ENCODE measurements at regions not wholly inside any gene's neighbourhood (a gene's known extent, or its start where the extent isn't known, plus 50 kb on each side); places are given as distances from the start of the nearest gene placed in this dataset.

GRCh38 chr4:111631215-111631999, 513.8 kb upstream of the FAM241A start:
- no peak for DNase-seq

GRCh38 chr4:111632641-111633151, 512.6 kb upstream of the FAM241A start:
- no peak for DNase-seq

DNA sequence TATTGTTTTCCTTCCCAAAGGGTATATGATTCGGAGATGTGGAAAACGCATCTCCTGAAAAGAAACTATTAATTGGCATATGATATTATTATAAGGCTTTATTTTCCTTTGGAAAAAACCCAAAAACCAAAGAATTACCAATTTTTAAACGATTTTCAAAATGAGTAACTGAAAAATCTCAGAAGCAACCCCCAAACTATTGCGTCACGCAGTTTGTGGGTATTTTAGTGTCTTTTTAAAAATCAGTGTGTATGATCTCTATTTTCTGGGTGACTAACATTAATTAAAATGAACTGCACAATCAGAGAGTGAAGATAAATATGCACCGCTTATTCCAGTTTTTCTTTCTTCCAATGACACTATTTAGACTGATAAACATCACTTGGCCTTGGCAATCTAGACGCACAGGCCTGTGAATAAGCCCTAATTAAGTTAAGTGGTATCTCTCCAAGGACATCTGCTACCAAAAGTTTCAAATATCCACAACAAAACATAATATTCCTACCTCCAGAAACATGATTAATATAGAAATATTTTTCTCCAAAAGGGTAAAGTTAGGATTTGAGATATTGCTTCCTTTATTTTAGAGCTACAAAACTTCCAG, 511.5 kb upstream of the FAM241A start:
- no peak for DNase-seq

- no peak for DNase-seq
These were observed 509.6 kb upstream of the FAM241A start for GRCh38 chr4:111635646-111636045.

GRCh38 chr4:111636961-111637585, 508.2 kb upstream of the FAM241A start:
- no peak for DNase-seq

DNA sequence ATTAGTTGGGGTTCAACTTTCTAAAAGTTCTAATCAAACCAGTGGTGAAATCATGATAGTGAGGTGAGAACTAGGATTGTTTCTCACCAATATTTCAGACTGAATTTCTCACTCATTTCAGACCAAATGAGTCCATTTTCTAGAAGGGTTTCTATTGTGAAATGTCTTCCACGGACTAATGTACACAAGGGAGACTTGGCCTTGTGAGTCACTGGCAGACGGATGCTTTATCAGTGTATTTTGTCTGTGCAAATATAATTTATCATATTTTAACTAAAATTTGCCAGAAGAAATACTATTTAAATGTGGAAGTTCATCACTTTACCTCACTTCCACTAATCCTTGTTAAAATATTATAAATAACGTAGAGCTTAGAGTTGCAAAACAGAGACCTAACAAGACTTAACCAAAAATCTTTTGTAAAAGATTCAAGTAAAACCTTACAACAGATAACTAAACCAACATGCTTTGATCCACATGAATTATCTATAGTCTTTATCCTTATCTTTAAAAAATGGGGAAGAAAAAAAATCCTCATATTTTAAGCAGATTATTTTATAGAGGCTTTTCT, 506.0 kb upstream of the FAM241A start:
- no peak for DNase-seq

GRCh38 chr4:111639876-111640275, 505.4 kb upstream of the FAM241A start:
- DNase-seq, result no peak

DNA sequence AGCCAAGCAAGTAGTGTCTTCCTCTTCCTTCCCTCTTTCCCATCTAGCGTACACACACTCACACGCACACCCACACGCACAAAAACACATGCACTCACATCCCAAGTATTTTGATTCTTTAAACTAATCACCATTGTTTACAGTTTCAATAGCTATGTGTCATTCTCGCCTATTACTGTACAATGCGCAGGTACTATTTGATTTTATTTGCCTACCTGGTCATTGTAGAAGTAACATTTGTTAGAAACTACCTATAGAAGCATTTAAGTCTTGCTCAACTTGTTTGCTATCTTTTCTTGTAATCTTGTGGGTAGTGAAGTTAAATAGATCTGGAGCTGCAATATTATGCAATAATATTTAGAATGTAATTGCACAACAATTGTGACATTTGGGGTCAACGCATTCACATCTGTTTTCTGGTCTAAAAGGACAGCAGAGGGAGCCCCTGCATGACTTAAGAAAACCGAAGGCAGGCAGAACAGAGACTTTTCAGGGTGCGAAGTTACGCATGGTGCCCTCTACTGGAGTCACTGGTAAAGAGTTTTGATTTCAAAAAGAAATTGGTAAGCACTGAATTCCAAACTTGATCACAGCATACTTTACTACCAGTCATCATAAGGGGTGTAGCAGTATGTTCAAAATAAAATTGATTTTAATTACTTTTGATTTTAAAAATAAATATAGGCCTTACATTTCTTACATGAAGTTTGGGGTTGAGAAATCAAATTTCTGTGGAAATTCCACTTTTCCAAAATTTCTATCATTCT, 503.3 kb upstream of the FAM241A start:
- DNase-seq, result no peak

- DNase-seq, result no peak
These were observed 497.2 kb upstream of the FAM241A start for GRCh38 chr4:111648056-111648455.

GRCh38 chr4:111649308-111649707, 495.9 kb upstream of the FAM241A start:
- DNase-seq, result no peak

- no peak for DNase-seq
These were observed 495.1 kb upstream of the FAM241A start for GRCh38 chr4:111650146-111650545.

DNA sequence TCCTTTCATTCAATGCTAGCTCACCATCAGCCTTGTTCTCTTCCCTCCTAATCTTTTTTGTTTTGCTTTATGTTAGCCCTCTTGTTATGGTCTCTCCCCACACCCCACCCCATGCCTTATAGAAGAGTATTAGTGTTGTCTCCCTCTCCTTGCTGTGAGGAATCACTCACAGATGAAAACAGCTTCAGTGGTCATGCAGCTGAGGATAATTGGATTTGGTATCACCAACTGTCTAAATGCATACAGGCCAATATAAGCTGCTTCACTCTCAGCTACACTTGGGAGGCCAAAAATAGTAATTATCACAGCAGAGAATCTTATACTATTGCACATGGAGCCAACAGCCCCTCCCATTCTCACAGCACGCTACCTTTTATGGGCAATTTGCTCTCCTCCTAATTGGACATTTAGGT, 494.6 kb upstream of the FAM241A start:
- DNase-seq, result no peak

DNA sequence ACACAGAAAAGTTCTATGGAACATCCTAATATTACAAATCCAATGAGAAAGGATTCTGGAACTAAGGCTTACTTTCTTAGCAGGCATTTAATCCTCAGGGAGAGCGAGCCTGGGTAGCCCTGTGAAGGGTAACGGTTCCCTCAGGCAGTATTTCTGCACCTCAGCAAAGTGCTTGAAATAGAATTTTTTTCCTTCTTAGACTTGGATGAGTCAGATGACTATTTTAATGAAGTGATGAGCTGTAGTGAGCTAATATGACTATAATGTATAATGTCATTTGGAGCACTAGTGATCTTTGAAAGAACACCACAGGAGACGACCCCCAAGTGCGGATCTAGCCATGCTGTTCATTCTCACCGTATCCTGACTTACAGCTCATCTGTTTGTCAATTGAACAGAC, 493.0 kb upstream of the FAM241A start:
- DNase-seq, result no peak

DNA sequence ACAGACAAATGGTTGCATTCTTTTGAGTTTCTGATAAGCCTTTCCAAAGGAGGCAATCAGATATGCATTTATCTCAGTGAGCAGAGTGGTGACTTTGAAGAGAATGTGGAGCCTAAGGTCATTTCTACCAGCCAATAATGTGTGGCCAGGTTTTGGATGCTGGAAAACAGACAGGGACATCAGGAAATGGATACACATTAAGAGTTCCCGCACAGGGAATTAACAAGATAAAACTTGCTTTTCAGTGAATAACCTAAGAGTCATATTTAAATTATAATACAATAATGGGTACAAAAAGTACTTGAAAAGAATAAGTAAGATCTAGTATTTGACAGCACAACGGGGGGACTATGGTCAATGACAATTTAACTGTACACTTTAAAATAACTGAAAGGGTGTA, 492.3 kb upstream of the FAM241A start:
- DNase-seq, result no peak

- DNase-seq, result no peak
These were observed 482.8 kb upstream of the FAM241A start for GRCh38 chr4:111662496-111662895.

GRCh38 chr4:111664308-111664945, 480.8 kb upstream of the FAM241A start:
- DNase-seq, result no peak

GRCh38 chr4:111666826-111667360, 478.4 kb upstream of the FAM241A start:
- DNase-seq, result no peak

DNA sequence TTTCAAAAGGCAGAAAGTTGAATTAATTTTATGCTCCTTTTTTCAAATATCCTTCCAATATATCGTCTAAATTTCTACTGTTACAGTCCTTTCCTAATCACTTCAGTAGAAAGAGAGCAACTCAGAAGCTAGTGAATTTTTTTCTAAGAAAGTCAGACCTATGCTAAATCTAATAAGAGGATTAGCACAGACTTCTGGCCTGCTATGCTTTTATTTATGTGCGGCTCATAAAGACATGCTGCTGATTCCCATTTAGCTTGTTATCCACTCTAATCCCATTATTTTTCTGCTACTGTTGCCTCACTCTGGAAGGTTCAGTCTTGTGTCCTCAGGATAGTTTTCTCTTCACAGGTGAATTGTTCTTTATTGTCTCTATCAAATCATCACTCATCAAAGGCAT, 473.5 kb upstream of the FAM241A start:
- DNase-seq, result no peak

DNA sequence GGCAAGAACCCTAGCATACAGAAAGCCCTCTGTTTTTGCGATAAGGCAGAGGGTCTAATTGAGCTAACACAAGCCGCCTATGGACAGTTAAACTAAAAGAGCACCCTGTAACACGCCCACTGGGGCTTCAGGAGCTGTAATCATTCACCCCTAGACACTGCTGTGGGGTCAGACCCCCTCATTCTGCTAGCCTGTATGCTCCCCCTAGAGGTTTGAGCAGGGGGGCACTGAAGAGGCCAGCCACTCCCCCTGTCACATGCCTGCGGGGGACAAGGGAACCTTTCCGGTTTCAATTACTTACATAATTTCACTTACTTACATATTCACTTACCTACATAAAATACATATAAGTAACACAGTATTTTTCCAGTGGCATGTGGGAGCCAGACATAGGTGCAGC, 469.5 kb upstream of the FAM241A start:
- DNase-seq, result no peak

GRCh38 chr4:111676533-111676932, 468.7 kb upstream of the FAM241A start:
- no peak for DNase-seq

GRCh38 chr4:111678479-111678878, 466.8 kb upstream of the FAM241A start:
- DNase-seq, result no peak

- DNase-seq, result no peak
These were observed 466.3 kb upstream of the FAM241A start for GRCh38 chr4:111678908-111679307.
